ENCODE measurements at regions not wholly inside any gene's neighbourhood (a gene's known extent, or its start where the extent isn't known, plus 50 kb on each side); places are given as distances from the start of the nearest gene placed in this dataset.

DNA sequence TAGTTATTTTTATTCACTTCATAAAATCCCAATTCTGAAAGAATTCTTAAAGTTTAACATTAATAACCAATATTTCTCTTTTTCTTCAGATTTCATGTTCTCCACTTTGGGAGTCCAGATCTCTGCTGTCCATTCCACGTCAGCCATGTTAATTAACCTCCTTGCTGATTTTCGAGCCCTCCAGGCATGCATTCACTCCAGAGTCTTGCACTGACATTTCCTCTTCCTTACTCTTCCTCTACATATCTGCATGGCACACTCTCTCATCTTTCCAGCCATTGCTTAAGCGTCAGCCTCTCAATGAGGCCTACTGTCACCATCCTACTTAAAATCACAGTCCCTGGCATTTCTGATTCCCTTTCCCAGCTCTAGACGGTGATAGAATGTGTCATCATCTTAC lies 144.8 kb downstream of the MAD2L1 start:
- Histone ChIP-seq H4K91ac (ENCODE audit: insufficient read depth, low read depth, low read length) (no peak overlapping the region), H3K9ac (ENCODE audit: low read depth, low read length) (no peak overlapping the region), H3K4me2 (ENCODE audit: low read depth, low read length) (no peak overlapping the region), H2AK5ac (ENCODE audit: low read depth, low read length) (no peak overlapping the region), H2BK120ac (ENCODE audit: low read depth, low read length) (no peak overlapping the region), H3K23ac (ENCODE audit: low read depth, low read length) (no peak overlapping the region), H2BK5ac (ENCODE audit: low read depth, low read length, poor library complexity, severe bottlenecking) (no peak overlapping the region), H4K5ac (ENCODE audit: low read depth, low read length) (no peak overlapping the region), H3K27ac (ENCODE audit: insufficient read depth, low read length) (no peak overlapping the region), H2BK20ac (ENCODE audit: low read depth, low read length) (no peak overlapping the region), H3K56ac (ENCODE audit: extremely low read depth, insufficient read depth, low read length) (no peak overlapping the region), H3K4me1 (ENCODE audit: control insufficient read depth, insufficient read depth, low read length) (no peaks in the 10 kb centered on the region), H3K27me3 (ENCODE audit: control insufficient read depth, insufficient read depth, low read length) (no peaks in the 10 kb centered on the region), H3K4ac (ENCODE audit: low read depth, low read length) (no peak overlapping the region), H3K14ac (replicated peaks; ENCODE audit: low read depth, low read length) (no peak overlapping the region), H3K18ac (ENCODE audit: low read depth, low read length) (no peak overlapping the region), H3K9me3 (ENCODE audit: control insufficient read depth, insufficient read depth, low read length) (no peaks in the 10 kb centered on the region), H2AFZ (replicated peaks; ENCODE audit: low read length, poor library complexity) (no peak overlapping the region), H3K4me3 (ENCODE audit: insufficient read depth, low read depth, low read length) (no peak overlapping the region), H3K79me1 (ENCODE audit: low read depth in 1 of 2, low read length in 2 of 2) (no peaks in the 10 kb centered on the region), H4K20me1 (ENCODE audit: insufficient read depth, low read length) (no peaks in the 10 kb centered on the region), H3K9me1 (ENCODE audit: insufficient read depth, low read length) (no peaks in the 10 kb centered on the region), H2BK15ac (ENCODE audit: low read depth, low read length) (no peak overlapping the region), H2AK9ac (replicated peaks; ENCODE audit: low read depth, low read length, poor library complexity) (no peak overlapping the region), H4K8ac (ENCODE audit: low read depth in 2 of 2, low read length in 2 of 2) (no peak overlapping the region), H3K36me3 (ENCODE audit: control insufficient read depth, insufficient read depth, low read length) (no peaks in the 10 kb centered on the region)
- in situ Hi-C loops (cut with MboI; ENCODE audit: low sequenced_read_pairs): no loop called here
- BruUV-seq (replicated peaks): no TSS peak
- no CpG with 5 or more reads among the region's 4 CpGs for WGBS, 2 experiments (ENCODE audit: extremely low coverage in 2 of 2, insufficient read length in 1 of 2)
- intact Hi-C loops (cut with micrococcal nuclease): no loop called here
- TF ChIP-seq, protein P1, sequence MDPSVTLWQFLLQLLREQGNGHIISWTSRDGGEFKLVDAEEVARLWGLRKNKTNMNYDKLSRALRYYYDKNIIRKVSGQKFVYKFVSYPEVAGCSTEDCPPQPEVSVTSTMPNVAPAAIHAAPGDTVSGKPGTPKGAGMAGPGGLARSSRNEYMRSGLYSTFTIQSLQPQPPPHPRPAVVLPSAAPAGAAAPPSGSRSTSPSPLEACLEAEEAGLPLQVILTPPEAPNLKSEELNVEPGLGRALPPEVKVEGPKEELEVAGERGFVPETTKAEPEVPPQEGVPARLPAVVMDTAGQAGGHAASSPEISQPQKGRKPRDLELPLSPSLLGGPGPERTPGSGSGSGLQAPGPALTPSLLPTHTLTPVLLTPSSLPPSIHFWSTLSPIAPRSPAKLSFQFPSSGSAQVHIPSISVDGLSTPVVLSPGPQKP (IDR thresholded peaks at IDR 0.05; ENCODE audit: borderline replicate concordance, low read depth, low read length): no peak
- no peak for TF ChIP-seq MXI1 (IDR thresholded peaks at IDR 0.05; ENCODE audit: borderline replicate concordance, low read depth, low read length)
- TF ChIP-seq MAFK (IDR thresholded peaks at IDR 0.05; ENCODE audit: low read depth, low read length): no peak
- TF ChIP-seq RCOR1 (IDR thresholded peaks at IDR 0.05; ENCODE audit: insufficient replicate concordance, low read length): no peak
- no peak for TF ChIP-seq CEBPB (IDR thresholded peaks at IDR 0.05; ENCODE audit: low read depth, low read length)
- DNase-seq: no peak
- no peak for ATAC-seq (ENCODE audit: low read depth)
- ChIA-PET CTCF (no interaction called here), POLR2A (ENCODE audit: unreplicated experiment) (no interaction called here)
- dilution Hi-C loops (cut with HindIII; ENCODE audit: low sequenced_read_pairs, unreplicated experiment): no loop called here
